GM18951 (cell line): ENCODE measurements at regions not wholly inside any gene's neighbourhood (a gene's known extent, or its start where the extent isn't known, plus 50 kb on each side); places are given as distances from the start of the nearest gene placed in this dataset.

Experiments
- POLR2A ChIP-seq: IDR thresholded peaks from 4 replicates; pipeline ENCODE4 v1.6.1; 2011; ENCODE audit warnings: mild to moderate bottlenecking; ENCODE audit not compliant: insufficient read length, insufficient read depth; ENCODE audit errors: extremely low read depth
- in situ Hi-C: fragments of 300-500 bp; cut with MboI; formaldehyde crosslinking; loops from one replicate; pipeline ENCODE4 v1.12.0; 2022; ENCODE audit warnings: low sequenced_read_pairs, mixed read lengths, inconsistent platforms; ENCODE audit not compliant: unreplicated experiment

DNA sequence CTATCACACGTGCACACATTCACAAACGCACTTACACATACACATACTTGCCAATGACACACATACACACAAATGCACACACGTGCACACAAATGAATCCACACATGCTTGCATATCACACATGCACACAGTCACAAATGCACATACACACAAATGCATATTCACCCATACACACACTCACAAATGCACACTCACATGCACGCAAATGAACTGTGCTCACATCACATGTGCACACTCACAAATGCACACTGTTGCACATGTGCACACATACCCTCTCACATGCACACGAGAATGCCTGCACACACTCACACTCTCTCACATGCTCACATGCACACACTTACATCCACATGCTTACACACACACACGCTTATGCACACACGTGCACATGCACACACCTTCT is 368.1 kb downstream of the EIPR1 start:
- in situ Hi-C loops: no loop called here
- no peak for TF ChIP-seq POLR2A

DNA sequence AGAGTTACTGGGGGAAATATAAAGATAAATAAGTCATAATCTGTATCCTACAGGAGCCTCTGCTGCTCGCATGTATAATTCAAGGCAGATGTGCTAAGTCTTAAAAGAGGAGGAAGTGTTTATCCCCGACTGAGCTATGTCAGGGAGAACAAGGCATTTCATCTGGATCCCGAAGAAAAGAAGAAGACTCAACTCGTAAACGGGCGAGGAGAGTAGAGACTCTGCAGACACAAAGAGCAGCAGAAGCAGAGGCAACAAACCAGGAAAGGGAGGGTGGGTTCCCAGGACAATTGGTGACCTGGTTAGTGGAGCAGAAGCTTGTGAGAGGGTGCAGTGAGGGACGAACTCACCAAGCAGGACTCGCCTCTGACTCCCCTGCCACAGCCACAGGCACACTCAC is 368.6 kb downstream of the EIPR1 start:
- in situ Hi-C loops: no loop called here
- no peak for TF ChIP-seq POLR2A

DNA sequence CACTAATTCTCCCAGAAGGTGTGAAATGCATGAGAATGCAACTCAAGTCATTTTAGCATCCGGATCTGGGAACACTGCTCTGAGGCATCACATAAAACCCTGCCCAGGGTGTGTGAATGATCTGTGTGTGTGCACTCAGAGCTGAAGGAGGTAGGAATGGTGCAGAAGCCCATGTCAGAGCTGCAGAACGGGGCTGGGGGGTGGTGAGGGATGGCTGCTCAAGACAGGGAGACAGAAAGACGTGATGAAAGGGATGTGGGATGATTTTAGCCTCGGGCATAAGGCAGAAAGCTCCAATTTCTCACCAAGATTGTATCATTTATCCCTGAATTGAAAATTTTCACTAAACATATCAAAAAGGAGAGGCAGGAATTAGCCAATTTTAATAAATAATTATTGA is 369.1 kb downstream of the EIPR1 start:
- TF ChIP-seq POLR2A: no peak
- in situ Hi-C loops: no loop called here

DNA sequence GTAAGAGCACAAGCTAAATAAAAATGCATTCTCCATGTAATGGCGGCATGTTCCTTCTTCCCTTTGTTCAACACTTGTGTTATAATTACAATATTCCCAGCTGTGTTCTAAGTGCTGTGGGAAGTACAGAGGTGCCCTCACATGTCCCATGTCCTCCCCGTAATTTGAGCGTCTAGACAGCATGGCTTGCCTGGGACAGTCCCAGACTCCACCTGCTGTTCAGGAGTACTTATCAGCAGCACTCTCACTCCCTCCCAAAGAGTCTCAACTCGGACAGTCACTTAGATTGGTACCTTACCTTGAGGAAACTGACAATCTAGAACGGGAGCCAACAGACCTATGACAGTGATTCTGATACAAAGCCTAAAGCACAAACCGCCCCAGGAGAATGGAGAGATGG is 370.5 kb downstream of the EIPR1 start:
- in situ Hi-C loops: no loop called here
- no peak for TF ChIP-seq POLR2A

DNA sequence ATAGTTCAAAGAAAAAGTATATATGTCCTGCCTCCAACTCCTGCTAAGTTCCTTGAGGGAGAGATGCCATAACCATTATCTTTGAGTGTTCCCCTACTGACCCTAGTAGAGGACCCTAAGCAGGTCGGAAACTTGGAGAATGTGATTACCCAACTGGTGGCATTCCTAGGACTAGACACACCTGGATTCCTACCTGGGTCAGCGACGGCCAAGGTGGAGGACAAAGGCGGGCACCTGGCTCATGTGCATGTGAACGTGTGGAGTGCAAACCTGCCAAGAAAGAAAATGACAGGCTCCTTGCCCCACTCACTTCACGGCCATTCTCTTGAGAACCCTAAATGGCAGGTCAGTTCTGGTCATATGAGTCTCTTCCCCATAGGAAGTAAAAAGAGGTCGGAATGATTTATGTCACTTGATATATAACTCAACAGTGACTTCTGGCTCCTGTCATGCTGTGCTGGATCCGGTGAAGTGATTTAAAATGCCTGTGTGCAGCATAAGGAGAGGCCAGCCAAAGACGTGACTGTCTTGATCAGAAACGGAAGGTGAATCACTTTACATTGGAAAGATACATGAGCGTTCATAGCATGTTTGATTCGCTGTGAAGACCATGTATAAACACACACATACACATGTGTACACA is 371.6 kb downstream of the EIPR1 start:
- no peak for TF ChIP-seq POLR2A
- in situ Hi-C loops: no loop called here

DNA sequence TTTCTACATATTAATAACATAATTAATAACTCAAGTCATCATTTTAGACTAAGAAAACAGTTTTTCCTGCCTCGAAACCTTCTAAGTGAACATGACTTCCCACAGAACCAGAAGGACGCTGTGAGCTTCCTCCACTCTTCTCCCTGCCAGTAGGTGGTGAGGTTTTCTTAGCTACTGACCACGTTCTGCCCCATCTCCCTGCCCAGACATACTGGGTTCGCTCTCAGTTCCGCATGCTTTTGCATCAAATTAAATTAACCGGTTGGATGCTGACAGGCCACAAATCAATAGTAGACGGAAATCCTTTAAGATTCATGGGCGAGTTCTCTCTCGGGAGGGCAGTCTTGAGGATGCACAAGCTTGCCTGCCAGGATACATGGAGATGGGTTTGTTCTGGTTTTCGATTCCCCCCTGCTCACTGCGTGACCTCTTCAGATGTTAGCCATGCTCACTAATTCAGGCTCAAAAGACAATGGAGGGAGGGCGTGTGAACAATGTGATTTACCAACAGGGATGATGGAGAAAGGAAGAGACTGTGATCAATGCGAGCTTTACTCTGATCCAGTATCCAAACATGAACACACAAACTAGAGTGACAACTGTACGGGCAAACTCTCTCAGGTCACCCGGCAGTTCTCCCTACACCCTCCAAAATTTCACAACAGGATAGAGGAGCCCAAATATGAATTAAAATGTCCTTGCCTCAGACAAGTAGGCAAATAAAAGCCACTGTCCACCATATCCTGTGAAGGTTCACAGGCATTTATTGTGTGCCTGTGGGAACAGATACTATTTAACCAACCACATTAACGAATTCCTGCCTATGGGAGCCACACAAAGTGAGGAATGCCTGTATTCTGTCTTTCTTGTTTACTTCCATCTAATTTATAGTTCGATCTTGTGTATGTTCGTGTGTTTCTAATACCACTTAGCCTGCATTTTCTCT is 375.7 kb downstream of the EIPR1 start:
- no peak for TF ChIP-seq POLR2A
- in situ Hi-C loops: no loop called here

DNA sequence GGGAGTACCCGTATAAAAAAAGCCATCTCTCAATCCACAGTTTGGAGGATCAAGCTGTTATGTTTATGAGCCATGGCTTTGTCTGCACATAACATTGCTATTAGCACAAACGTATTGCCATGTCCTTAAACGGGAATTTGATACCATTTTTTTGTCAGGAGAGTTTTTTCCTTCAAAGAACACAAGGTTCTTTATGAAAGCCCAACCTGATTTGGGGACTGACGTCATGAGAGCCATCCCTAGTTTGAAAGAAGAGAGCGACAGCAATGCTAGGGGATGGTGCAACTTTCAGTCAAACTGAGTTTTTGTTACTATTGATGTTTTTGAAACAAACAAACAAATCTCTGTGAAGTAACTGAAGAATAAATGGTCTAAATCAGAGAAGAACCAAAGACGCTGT is 376.6 kb downstream of the EIPR1 start:
- in situ Hi-C loops: no loop called here
- no peak for TF ChIP-seq POLR2A

DNA sequence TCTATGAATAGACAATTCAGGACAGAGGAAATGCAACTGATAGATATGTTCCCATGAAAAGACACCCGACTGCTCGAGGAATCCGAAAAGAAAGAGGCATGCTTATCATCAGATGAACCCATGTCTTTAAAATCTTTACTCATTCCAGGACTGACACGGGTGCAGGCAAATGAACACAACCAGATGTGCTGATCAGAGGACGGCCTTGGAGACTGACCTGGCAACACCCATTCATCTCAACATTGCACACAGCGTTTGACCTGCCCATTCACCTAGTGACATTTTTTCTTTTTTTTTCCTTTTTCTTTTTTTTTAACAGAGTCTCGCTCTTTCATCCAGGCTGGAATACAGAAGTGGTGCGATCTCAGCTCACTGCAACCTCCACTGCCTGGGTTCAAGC is 377.5 kb downstream of the EIPR1 start:
- in situ Hi-C loops: no loop called here
- TF ChIP-seq POLR2A: no peak

DNA sequence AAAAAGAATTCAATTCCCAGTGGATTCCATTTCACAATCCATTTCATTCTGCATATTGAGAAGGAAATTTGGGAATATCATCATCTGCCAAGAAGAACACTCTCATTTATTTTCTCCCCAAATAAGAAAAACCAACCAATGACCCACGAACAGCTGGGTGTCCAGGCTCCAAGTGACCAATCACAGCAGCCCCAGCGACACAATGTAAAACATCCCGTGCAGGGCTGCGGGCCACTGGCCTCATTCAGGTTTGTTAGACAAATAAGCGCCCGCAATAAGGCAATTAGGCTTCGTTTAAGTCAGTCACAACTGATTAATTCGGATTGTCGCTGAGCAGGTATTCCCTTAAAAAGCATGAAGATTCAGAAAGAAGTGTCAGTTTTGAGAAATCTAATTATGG is 378.6 kb downstream of the EIPR1 start:
- no peak for TF ChIP-seq POLR2A
- in situ Hi-C loops: no loop called here

DNA sequence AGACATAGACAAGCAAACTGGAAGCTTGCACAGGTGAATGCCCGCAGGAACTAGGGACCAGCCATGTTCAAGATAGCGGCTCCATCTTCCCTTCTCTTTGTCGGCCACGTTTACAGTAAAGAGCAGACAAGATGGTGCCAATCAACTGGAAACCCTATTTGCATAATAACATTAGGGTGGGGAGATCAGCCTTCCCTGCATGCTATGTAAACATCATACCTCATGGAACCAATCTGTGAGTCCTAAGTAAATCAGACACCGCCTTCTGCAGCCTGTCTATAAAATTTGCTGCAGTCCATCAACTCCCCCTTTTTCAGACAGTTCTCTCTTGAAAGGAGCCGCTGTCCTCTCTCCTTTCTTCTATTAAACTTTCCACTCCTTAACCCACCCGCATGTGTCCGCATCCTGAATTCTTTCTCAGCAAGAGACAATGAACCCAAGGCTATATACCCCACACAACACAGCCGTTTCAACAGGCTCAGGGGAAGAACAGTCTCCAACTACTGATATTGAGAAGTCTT is 384.4 kb downstream of the EIPR1 start:
- in situ Hi-C loops: no loop called here
- TF ChIP-seq POLR2A: no peak

DNA sequence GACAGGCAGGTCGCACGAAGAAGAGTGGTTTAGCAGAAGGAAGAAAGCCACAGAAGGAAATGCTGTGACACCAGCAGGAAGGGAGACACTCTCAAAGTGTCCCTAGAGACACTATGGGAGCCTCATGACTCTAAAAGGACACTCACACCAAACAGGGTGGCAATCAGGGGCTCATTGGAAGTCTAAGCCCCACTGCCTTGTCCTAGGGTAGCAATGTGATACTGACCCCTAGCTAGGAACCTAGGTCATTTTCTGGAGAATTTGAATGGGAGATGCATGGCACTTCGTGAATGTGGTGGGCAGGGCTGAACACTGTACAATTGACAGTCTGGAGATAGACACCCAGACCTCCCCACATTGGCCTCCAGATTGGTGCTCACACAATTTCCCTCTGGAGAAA is 385.0 kb downstream of the EIPR1 start:
- in situ Hi-C loops: no loop called here

DNA sequence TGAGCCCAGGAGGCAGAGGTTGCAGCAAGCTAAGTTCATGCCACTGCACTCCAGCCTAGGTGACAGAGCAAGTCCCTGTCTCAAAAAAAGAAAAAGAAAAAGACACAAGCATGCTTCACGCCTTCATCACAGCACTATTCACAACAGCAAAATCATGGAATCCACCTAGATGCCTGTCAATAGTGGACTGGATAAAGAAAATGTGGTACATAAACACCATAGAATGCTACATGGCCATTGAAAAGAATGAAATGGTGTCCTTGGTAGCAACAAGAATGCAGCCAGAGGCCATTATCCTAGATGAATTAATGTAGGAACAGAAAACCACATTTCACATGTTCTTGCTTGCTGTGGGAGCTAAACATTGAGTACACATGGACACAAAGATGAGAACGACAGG is 392.6 kb downstream of the EIPR1 start:
- in situ Hi-C loops: no loop called here
- no peak for TF ChIP-seq POLR2A

More for the DNA sequence above, 385.0 kb downstream of the EIPR1 start:
- no peak for TF ChIP-seq POLR2A

DNA sequence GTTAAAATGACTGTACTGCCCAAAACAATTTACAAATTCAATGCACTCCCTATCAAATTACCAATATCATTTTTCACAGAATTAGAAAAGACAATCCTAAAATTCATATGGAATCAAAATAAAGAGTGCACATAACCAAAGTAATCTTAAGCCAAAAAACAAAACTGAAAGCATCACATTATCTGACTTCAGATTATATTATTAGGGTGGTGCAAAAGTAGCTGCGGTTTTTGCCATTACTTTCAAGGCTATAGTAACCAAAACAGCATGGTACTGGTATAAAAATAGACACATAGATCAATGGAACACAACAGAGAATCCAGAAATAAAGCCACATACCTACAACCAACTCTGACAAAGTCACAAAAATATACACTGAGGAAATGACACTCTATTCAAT is 396.6 kb downstream of the EIPR1 start:
- in situ Hi-C loops: no loop called here
- no peak for TF ChIP-seq POLR2A

DNA sequence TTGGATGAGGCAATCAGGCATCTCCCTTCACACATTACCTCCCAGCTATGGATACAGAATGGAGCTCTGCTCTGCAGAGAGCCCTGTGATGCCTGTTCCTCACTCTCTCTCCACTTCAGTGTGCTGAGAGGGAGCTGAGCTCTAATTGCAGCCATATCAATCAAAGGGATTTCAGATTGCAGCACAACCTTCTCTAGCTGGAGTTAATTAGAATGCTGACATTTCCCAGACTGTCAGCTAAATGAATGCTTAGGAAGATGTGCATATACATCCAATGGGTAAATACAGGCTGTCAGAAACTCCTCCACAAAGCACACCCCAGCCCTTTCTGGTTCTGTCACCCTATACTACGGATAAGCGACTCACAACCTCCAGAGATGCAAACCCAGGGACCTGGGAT is 402.6 kb downstream of the EIPR1 start:
- no peak for TF ChIP-seq POLR2A
- in situ Hi-C loops: no loop called here

DNA sequence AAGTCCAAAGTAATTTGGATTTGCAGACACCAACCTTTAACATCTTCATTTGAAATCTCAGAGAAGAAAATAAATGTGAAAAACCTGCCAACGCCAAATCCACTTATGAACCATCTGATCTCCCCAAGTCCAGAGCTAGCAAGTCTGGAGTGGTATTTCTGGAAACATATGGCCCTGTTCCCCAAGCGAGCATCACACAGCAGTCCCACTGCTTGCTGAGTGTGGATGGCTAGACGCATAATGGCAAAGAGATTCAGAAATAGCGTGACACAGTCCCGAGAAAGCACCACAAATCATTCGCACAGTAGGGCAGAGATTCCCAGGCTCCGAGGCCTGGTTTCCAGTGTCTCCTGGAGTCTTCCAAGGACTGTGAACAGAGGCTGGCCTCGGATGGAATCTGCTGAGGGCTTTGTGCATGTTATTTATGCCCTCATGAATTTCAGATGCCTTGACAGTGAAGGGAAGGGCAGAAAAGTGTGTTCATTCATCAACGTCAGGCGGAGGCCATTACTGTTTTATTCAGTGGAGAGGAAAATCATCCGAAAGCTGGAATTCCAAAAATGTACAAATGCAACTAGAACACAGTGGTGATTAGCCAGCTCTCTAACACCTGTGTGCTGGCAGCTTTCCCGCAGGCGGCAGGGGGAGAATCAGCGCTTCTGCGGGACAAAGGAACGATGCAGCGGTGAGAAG is 417.0 kb downstream of the EIPR1 start:
- TF ChIP-seq POLR2A: no peak
- in situ Hi-C loops: no loop called here
